ENCODE measurements at regions not wholly inside any gene's neighbourhood (a gene's known extent, or its start where the extent isn't known, plus 50 kb on each side); places are given as distances from the start of the nearest gene placed in this dataset.
"Not testable (repeated sequence)": the region's sequence is repeated elsewhere in the genome, so short reads cannot be mapped to it uniquely, and the experiment has no call there.

DNA sequence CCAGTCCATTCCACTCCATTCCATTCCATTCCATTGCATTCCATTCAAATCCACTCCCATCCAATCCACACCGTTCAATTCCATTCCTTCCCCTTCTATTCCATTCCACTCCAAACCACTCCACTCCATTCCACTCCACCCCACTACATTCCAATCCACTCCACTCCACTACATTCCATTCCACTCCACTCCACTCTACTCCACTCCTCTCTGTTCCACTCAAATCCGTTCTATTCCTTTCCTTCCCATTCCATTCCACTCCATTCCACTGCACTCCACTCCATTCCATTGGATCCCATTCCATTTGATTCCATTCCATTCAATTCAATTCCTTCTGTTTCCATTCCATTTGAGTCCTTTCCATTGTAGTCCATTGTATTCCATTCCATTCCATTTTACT lies 2568.3 kb upstream of the TPTE start:
- H2AFZ ChIP-seq (ENCODE audit: low read depth, low read length): no peak overlapping the region
- no peak overlapping the region for H3K4me3 ChIP-seq (ENCODE audit: low read length)
- H3K4me2 ChIP-seq (ENCODE audit: low read length): no peak overlapping the region
- peaks cover 68% of the 10 kb centered on the region for H3K9me3 ChIP-seq (ENCODE audit: low read length)
- no peak overlapping the region for H3K9ac ChIP-seq (ENCODE audit: low read length)
- TF ChIP-seq, protein P1, sequence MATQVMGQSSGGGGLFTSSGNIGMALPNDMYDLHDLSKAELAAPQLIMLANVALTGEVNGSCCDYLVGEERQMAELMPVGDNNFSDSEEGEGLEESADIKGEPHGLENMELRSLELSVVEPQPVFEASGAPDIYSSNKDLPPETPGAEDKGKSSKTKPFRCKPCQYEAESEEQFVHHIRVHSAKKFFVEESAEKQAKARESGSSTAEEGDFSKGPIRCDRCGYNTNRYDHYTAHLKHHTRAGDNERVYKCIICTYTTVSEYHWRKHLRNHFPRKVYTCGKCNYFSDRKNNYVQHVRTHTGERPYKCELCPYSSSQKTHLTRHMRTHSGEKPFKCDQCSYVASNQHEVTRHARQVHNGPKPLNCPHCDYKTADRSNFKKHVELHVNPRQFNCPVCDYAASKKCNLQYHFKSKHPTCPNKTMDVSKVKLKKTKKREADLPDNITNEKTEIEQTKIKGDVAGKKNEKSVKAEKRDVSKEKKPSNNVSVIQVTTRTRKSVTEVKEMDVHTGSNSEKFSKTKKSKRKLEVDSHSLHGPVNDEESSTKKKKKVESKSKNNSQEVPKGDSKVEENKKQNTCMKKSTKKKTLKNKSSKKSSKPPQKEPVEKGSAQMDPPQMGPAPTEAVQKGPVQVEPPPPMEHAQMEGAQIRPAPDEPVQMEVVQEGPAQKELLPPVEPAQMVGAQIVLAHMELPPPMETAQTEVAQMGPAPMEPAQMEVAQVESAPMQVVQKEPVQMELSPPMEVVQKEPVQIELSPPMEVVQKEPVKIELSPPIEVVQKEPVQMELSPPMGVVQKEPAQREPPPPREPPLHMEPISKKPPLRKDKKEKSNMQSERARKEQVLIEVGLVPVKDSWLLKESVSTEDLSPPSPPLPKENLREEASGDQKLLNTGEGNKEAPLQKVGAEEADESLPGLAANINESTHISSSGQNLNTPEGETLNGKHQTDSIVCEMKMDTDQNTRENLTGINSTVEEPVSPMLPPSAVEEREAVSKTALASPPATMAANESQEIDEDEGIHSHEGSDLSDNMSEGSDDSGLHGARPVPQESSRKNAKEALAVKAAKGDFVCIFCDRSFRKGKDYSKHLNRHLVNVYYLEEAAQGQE (IDR thresholded peaks at IDR 0.05; ENCODE audit: borderline replicate concordance): no peak
- TF ChIP-seq EZH2 (IDR thresholded peaks at IDR 0.05; ENCODE audit: borderline replicate concordance, insufficient read depth, low read length, poor library complexity, severe bottlenecking) (no peak), EP300 (conservative IDR thresholded peaks at IDR 0.05; ENCODE audit: poor library complexity, severe bottlenecking) (no peak), MXI1 (conservative IDR thresholded peaks at IDR 0.05; ENCODE audit: poor library complexity, severe bottlenecking) (no peak), POLR2AphosphoS5 (IDR thresholded peaks at IDR 0.05) (no peak), TAF1 (IDR thresholded peaks at IDR 0.05; ENCODE audit: low read depth) (no peak), SMC3 (conservative IDR thresholded peaks at IDR 0.05; ENCODE audit: poor library complexity) (no peak), RAD21 (conservative IDR thresholded peaks at IDR 0.05) (no peak)
- TF ChIP-seq, protein P2, sequence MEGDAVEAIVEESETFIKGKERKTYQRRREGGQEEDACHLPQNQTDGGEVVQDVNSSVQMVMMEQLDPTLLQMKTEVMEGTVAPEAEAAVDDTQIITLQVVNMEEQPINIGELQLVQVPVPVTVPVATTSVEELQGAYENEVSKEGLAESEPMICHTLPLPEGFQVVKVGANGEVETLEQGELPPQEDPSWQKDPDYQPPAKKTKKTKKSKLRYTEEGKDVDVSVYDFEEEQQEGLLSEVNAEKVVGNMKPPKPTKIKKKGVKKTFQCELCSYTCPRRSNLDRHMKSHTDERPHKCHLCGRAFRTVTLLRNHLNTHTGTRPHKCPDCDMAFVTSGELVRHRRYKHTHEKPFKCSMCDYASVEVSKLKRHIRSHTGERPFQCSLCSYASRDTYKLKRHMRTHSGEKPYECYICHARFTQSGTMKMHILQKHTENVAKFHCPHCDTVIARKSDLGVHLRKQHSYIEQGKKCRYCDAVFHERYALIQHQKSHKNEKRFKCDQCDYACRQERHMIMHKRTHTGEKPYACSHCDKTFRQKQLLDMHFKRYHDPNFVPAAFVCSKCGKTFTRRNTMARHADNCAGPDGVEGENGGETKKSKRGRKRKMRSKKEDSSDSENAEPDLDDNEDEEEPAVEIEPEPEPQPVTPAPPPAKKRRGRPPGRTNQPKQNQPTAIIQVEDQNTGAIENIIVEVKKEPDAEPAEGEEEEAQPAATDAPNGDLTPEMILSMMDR (IDR thresholded peaks at IDR 0.05; ENCODE audit: poor library complexity, severe bottlenecking): no peak
- H3K36me3 ChIP-seq (ENCODE audit: insufficient read depth, low read length): no peaks in the 10 kb centered on the region
- H4K20me1 ChIP-seq (ENCODE audit: insufficient read depth): no peaks in the 10 kb centered on the region
- H3F3A ChIP-seq (ENCODE audit: insufficient read depth, low read length, poor library complexity, severe bottlenecking): no peaks in the 10 kb centered on the region
- H3K27ac ChIP-seq (ENCODE audit: low read length): no peak overlapping the region
- no peaks in the 10 kb centered on the region for H3K79me2 ChIP-seq (replicated peaks; ENCODE audit: insufficient read depth, low read length)
- no peaks in the 10 kb centered on the region for H3K27me3 ChIP-seq (ENCODE audit: insufficient read depth, low read depth, low read length)
- H3K9me2 ChIP-seq (ENCODE audit: insufficient read depth, low read length): no peaks in the 10 kb centered on the region

DNA sequence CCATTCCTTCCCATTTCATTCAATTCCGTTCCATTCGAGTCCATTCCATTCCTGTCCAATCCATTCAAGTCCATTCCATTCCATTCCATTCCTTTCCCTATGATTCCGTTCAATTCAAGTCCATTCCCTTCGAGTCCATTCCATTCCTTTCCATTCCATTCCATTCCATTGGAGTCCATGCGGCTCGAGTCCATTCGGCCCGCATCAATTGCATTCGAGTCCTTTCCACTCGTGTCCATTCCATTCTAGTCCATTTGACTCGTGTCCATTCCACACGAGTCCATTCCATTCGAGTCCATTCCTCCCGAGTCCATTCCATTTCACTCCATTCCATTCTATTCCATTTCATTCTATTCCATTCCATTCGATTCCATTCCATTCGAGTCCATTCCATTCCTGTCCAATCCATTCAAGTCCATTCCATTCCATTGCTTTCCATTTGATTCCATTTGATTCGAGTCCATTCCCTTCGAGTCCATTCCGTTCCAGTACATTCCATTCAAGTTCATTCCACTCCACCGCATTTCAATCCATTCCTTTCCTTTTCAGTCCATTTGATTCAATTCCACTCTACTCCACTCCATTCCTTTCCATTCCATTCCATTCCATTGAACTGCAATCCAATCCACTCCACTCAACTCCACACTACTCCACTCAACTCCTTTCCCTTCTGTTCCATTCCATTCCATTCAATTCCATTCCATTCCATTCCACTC lies 2565.9 kb upstream of the TPTE start:
- not testable (repeated sequence) for H3K27ac ChIP-seq (ENCODE audit: low read length); H3K9me2 ChIP-seq (ENCODE audit: insufficient read depth, low read length); H3K9ac ChIP-seq (ENCODE audit: low read length); H2AFZ ChIP-seq (ENCODE audit: low read depth, low read length); H3K27me3 ChIP-seq (ENCODE audit: insufficient read depth, low read depth, low read length); H3K4me2 ChIP-seq (ENCODE audit: low read length); H3K36me3 ChIP-seq (ENCODE audit: insufficient read depth, low read length); H3F3A ChIP-seq (ENCODE audit: insufficient read depth, low read length, poor library complexity, severe bottlenecking); H4K20me1 ChIP-seq (ENCODE audit: insufficient read depth); H3K79me2 ChIP-seq (replicated peaks; ENCODE audit: insufficient read depth, low read length); H3K4me3 ChIP-seq (ENCODE audit: low read length)
- peaks cover 58% of the 10 kb centered on the region for H3K9me3 ChIP-seq (ENCODE audit: low read length)

DNA sequence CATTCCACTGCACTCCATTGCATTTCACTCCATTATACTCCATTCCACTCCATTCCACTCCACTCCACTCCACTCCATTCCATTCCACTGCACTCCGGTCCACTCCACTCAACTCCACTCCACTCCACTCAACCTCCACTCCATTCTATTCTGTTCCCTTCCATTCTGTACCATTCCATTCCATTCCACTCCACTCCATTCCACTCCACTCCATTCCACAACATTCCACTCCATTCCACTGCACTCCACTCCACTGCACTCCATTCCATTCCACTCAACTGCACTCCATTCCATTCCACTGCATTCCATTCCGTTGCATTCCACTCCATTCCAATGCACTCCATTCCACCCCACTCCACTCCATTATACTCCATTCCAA lies 2565.3 kb upstream of the TPTE start:
- not testable (repeated sequence) for H3K4me3 ChIP-seq (ENCODE audit: low read length); H4K20me1 ChIP-seq (ENCODE audit: insufficient read depth); H3K27ac ChIP-seq (ENCODE audit: low read length); H3K36me3 ChIP-seq (ENCODE audit: insufficient read depth, low read length); H3K79me2 ChIP-seq (replicated peaks; ENCODE audit: insufficient read depth, low read length); H3F3A ChIP-seq (ENCODE audit: insufficient read depth, low read length, poor library complexity, severe bottlenecking); H2AFZ ChIP-seq (ENCODE audit: low read depth, low read length); H3K27me3 ChIP-seq (ENCODE audit: insufficient read depth, low read depth, low read length); H3K9ac ChIP-seq (ENCODE audit: low read length); H3K9me2 ChIP-seq (ENCODE audit: insufficient read depth, low read length); H3K4me2 ChIP-seq (ENCODE audit: low read length)
- H3K9me3 ChIP-seq (ENCODE audit: low read length): peaks cover 55% of the 10 kb centered on the region

DNA sequence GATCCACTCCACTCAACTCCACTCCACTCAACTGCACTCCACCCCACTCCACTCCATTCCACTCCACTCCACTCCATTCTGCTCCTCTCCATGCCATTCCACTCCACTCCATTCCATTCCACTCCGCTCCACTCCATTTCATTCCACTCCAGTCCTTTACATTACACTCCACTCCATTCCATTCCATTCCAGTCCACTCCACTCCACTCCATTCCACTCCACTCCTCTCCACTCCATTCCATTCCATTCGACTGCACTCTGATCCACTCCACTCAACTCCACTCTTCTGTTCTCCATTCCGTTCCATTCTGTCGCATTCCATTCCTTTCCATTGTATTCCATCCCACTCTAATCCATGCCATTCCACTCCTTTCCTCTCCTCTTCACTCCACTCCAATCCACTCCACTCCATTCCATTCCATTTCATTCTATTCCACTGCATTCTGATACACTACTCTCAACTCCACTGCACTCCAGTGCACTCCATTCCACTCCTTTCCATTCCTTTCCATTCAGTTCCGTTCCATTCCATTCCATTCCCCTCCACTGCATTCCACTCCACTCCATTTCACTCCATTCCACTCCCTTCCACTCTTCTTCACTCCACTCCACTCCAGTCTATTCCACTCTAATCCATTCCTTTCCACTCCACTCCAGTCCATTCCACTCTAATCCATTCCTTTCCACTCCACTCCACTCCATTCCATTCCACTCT lies 2564.2 kb upstream of the TPTE start:
- H3F3A ChIP-seq (ENCODE audit: insufficient read depth, low read length, poor library complexity, severe bottlenecking); H3K9ac ChIP-seq (ENCODE audit: low read length); H3K27ac ChIP-seq (ENCODE audit: low read length); H3K4me3 ChIP-seq (ENCODE audit: low read length); H3K4me2 ChIP-seq (ENCODE audit: low read length); H3K79me2 ChIP-seq (replicated peaks; ENCODE audit: insufficient read depth, low read length); H3K36me3 ChIP-seq (ENCODE audit: insufficient read depth, low read length); H3K27me3 ChIP-seq (ENCODE audit: insufficient read depth, low read depth, low read length); H4K20me1 ChIP-seq (ENCODE audit: insufficient read depth); H3K9me2 ChIP-seq (ENCODE audit: insufficient read depth, low read length); H2AFZ ChIP-seq (ENCODE audit: low read depth, low read length): not testable (repeated sequence)
- H3K9me3 ChIP-seq (ENCODE audit: low read length): peaks cover 44% of the 10 kb centered on the region

Measured in neural cell (in vitro differentiated cells).